ENCODE measurements at regions not wholly inside any gene's neighbourhood (a gene's known extent, or its start where the extent isn't known, plus 50 kb on each side); places are given as distances from the start of the nearest gene placed in this dataset.

GRCh38 chr12:43621262-43621661, 69.3 kb upstream of the ADAMTS20 start:
- TF ChIP-seq CTCF (IDR thresholded peaks at IDR 0.05) (no peak), POLR2A (IDR thresholded peaks at IDR 0.05) (no peak)

Data from breast epithelium (tissue), 3 donors.